GM23338 (cell line): ENCODE measurements at regions not wholly inside any gene's neighbourhood (a gene's known extent, or its start where the extent isn't known, plus 50 kb on each side); places are given as distances from the start of the nearest gene placed in this dataset.

Source experiments
- EZH2 ChIP-seq: fragments of 200-600 bp; sonication (generic); IDR thresholded peaks from one replicate; pipeline ENCODE4 v1.8.0; 2017; ENCODE audit warnings: antibody characterized with exemption, mild to moderate bottlenecking, low read depth; ENCODE audit not compliant: unreplicated experiment
- POLR2AphosphoS5 ChIP-seq: IDR thresholded peaks from 2 replicates; pipeline ENCODE4 v1.6.1; 2016; ENCODE audit warnings: antibody characterized with exemption, low read depth
- ZNF331 ChIP-seq: fragments of 250-450 bp; sonication (Bioruptor Pico); IDR thresholded peaks from 2 replicates; pipeline ENCODE4 v1.5.0; 2020; ENCODE audit warnings: low read depth, mild to moderate bottlenecking, moderate library complexity
- TF ChIP-seq, protein P1 (sequence below), 2 experiments: fragments of 200-600 bp in 1 of 2; sonication (generic) in 1 of 2; conservative IDR thresholded peaks; 2 replicates each; pipeline versions ENCODE4 v1.5.1 to v1.6.1; 2016 to 2017; ENCODE audit warnings: antibody characterized with exemption in 2 of 2, low read depth in 2 of 2, mild to moderate bottlenecking in 2 of 2, moderate library complexity in 1 of 2

DNA sequence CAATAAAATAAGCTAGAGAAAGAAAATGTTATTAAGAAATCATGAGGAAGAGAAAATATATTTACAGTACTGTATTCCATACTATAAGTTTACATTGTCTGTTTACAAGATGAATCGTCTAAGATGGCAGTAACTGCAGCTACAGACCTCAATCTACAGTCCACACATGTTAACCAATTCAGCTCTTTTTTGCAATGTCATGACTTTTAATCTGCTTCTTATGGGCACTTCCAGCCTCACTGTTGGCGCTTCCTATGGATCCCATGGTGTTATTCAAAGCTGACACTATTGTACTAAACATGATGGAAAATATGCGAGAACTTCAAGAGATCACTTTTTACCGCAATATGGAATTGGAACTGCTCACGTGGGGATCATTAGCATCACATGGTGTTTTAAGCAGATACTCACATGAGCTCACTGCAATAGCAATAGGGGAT is 451.5 kb upstream of the CITED2 start:
- TF ChIP-seq, protein P1, sequence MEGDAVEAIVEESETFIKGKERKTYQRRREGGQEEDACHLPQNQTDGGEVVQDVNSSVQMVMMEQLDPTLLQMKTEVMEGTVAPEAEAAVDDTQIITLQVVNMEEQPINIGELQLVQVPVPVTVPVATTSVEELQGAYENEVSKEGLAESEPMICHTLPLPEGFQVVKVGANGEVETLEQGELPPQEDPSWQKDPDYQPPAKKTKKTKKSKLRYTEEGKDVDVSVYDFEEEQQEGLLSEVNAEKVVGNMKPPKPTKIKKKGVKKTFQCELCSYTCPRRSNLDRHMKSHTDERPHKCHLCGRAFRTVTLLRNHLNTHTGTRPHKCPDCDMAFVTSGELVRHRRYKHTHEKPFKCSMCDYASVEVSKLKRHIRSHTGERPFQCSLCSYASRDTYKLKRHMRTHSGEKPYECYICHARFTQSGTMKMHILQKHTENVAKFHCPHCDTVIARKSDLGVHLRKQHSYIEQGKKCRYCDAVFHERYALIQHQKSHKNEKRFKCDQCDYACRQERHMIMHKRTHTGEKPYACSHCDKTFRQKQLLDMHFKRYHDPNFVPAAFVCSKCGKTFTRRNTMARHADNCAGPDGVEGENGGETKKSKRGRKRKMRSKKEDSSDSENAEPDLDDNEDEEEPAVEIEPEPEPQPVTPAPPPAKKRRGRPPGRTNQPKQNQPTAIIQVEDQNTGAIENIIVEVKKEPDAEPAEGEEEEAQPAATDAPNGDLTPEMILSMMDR (conservative IDR thresholded peaks at IDR 0.05; ENCODE audit: low read depth in 2 of 2): no peak
- TF ChIP-seq EZH2 (no peak), POLR2AphosphoS5 (no peak), ZNF331 (CRISPR knock-in tag) (no peak)
